ENCODE measurements at regions not wholly inside any gene's neighbourhood (a gene's known extent, or its start where the extent isn't known, plus 50 kb on each side); places are given as distances from the start of the nearest gene placed in this dataset.

GRCh38 chr12:74903522-74903921, 306.1 kb downstream of the KCNC2 start:
- Histone ChIP-seq H3K4me3 (no peak overlapping the region), H3K4me1 (ENCODE audit: control insufficient read depth in 5 of 5, insufficient read depth in 5 of 5, low read length in 5 of 5) (no peaks in the 10 kb centered on the region), H3K27me3 (ENCODE audit: control insufficient read depth in 3 of 3, insufficient read depth in 3 of 3, low read length in 2 of 3) (no peaks in the 10 kb centered on the region), H3K27ac (ENCODE audit: low read depth in 1 of 2, low read length in 1 of 2) (no peak overlapping the region), H3K36me3 (ENCODE audit: control insufficient read depth in 4 of 4, insufficient read depth in 4 of 4, low read length in 4 of 4) (no peaks in the 10 kb centered on the region), H3K9ac (ENCODE audit: insufficient read depth in 1 of 2, low read length in 2 of 2) (no peak overlapping the region), H3K9me3 (ENCODE audit: control insufficient read depth in 4 of 4, insufficient read depth in 3 of 4, low read length in 3 of 4) (peaks cover 0 to 3% (median 0%) of the 10 kb centered on the region in 4 donors)
- ATAC-seq (ENCODE audit: insufficient read depth, low FRiP score) (no peak), DNase-seq (no peak)
- TF ChIP-seq CTCF (IDR thresholded peaks at IDR 0.05; ENCODE audit: control extremely low read depth, extremely low read depth): no peak
- WGBS, 2 donors: 2 to 20% methylated on average over 1 of the region's 1 CpG

- no peak for TF ChIP-seq CTCF (IDR thresholded peaks at IDR 0.05; ENCODE audit: control extremely low read depth, extremely low read depth)
- Histone ChIP-seq H3K27me3 (ENCODE audit: control insufficient read depth in 3 of 3, insufficient read depth in 3 of 3, low read length in 2 of 3) (no peaks in the 10 kb centered on the region), H3K9me3 (ENCODE audit: control insufficient read depth in 4 of 4, insufficient read depth in 3 of 4, low read length in 3 of 4) (peaks cover 0 to 3% (median 0%) of the 10 kb centered on the region in 4 donors), H3K9ac (ENCODE audit: insufficient read depth in 1 of 2, low read length in 2 of 2) (no peak overlapping the region), H3K36me3 (ENCODE audit: control insufficient read depth in 4 of 4, insufficient read depth in 4 of 4, low read length in 4 of 4) (no peaks in the 10 kb centered on the region), H3K4me1 (ENCODE audit: control insufficient read depth in 5 of 5, insufficient read depth in 5 of 5, low read length in 5 of 5) (no peaks in the 10 kb centered on the region), H3K4me3 (no peak overlapping the region), H3K27ac (ENCODE audit: low read depth in 1 of 2, low read length in 1 of 2) (no peak overlapping the region)
- 89% methylated on average over 5 of the region's 5 CpGs for WGBS, 2 donors
- DNase-seq: no peak
- no peak for ATAC-seq (ENCODE audit: insufficient read depth, low FRiP score)
These were observed 303.4 kb downstream of the KCNC2 start for GRCh38 chr12:74906224-74906623.

GRCh38 chr12:74910831-74911230, 298.8 kb downstream of the KCNC2 start:
- Histone ChIP-seq H3K36me3 (ENCODE audit: control insufficient read depth in 4 of 4, insufficient read depth in 4 of 4, low read length in 4 of 4) (no peaks in the 10 kb centered on the region), H3K4me1 (ENCODE audit: control insufficient read depth in 5 of 5, insufficient read depth in 5 of 5, low read length in 5 of 5) (no peaks in the 10 kb centered on the region), H3K4me3 (no peak overlapping the region), H3K9ac (ENCODE audit: insufficient read depth in 1 of 2, low read length in 2 of 2) (no peak overlapping the region), H3K27ac (ENCODE audit: low read depth in 1 of 2, low read length in 1 of 2) (no peak overlapping the region), H3K27me3 (ENCODE audit: control insufficient read depth in 3 of 3, insufficient read depth in 3 of 3, low read length in 2 of 3) (no peaks in the 10 kb centered on the region), H3K9me3 (ENCODE audit: control insufficient read depth in 4 of 4, insufficient read depth in 3 of 4, low read length in 3 of 4) (peaks cover 0 to 3% (median 1%) of the 10 kb centered on the region in 4 donors)
- ATAC-seq (ENCODE audit: insufficient read depth, low FRiP score): no peak
- DNase-seq: no peak
- TF ChIP-seq CTCF (IDR thresholded peaks at IDR 0.05; ENCODE audit: control extremely low read depth, extremely low read depth): no peak
- 90 to 95% methylated on average over 3 of the region's 3 CpGs for WGBS, 2 donors

GRCh38 chr12:74914378-74914777, 295.3 kb downstream of the KCNC2 start:
- Histone ChIP-seq H3K4me1 (ENCODE audit: control insufficient read depth in 5 of 5, insufficient read depth in 5 of 5, low read length in 5 of 5) (no peaks in the 10 kb centered on the region), H3K27me3 (ENCODE audit: control insufficient read depth in 3 of 3, insufficient read depth in 3 of 3, low read length in 2 of 3) (no peaks in the 10 kb centered on the region), H3K9me3 (ENCODE audit: control insufficient read depth in 4 of 4, insufficient read depth in 3 of 4, low read length in 3 of 4) (peaks cover 0 to 2% (median 0%) of the 10 kb centered on the region in 4 donors), H3K36me3 (ENCODE audit: control insufficient read depth in 4 of 4, insufficient read depth in 4 of 4, low read length in 4 of 4) (no peaks in the 10 kb centered on the region), H3K4me3 (no peak overlapping the region), H3K27ac (ENCODE audit: low read depth in 1 of 2, low read length in 1 of 2) (no peak overlapping the region), H3K9ac (ENCODE audit: insufficient read depth in 1 of 2, low read length in 2 of 2) (no peak overlapping the region)
- WGBS, 2 donors: 56 to 83% methylated on average over 3 of the region's 3 CpGs
- no peak for TF ChIP-seq CTCF (IDR thresholded peaks at IDR 0.05; ENCODE audit: control extremely low read depth, extremely low read depth)
- ATAC-seq (ENCODE audit: insufficient read depth, low FRiP score) (no peak), DNase-seq (no peak)

Measured in lung (tissue), 11 donors.